Neural progenitor cell (in vitro differentiated cells): ENCODE measurements at regions not wholly inside any gene's neighbourhood (a gene's known extent, or its start where the extent isn't known, plus 50 kb on each side); places are given as distances from the start of the nearest gene placed in this dataset.

Experiments
- EZH2 ChIP-seq: fragments of 200-600 bp; sonication (generic); IDR thresholded peaks from 2 replicates; pipeline ENCODE4 v1.6.1; 2017; ENCODE audit warnings: antibody characterized with exemption, mild to moderate bottlenecking, moderate library complexity
- TF ChIP-seq, protein P1 (sequence below): fragments of 200-600 bp; sonication (generic); IDR thresholded peaks from 2 replicates; pipeline ENCODE4 v1.5.1; 2017; ENCODE audit warnings: antibody characterized with exemption, mild to moderate bottlenecking

- TF ChIP-seq, protein P1, sequence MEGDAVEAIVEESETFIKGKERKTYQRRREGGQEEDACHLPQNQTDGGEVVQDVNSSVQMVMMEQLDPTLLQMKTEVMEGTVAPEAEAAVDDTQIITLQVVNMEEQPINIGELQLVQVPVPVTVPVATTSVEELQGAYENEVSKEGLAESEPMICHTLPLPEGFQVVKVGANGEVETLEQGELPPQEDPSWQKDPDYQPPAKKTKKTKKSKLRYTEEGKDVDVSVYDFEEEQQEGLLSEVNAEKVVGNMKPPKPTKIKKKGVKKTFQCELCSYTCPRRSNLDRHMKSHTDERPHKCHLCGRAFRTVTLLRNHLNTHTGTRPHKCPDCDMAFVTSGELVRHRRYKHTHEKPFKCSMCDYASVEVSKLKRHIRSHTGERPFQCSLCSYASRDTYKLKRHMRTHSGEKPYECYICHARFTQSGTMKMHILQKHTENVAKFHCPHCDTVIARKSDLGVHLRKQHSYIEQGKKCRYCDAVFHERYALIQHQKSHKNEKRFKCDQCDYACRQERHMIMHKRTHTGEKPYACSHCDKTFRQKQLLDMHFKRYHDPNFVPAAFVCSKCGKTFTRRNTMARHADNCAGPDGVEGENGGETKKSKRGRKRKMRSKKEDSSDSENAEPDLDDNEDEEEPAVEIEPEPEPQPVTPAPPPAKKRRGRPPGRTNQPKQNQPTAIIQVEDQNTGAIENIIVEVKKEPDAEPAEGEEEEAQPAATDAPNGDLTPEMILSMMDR, result no peak
- no peak for TF ChIP-seq EZH2
Observed at GRCh38 chr1:81600878-81601622, 199.7 kb upstream of the ADGRL2 start.
